ENCODE measurements at regions not wholly inside any gene's neighbourhood (a gene's known extent, or its start where the extent isn't known, plus 50 kb on each side); places are given as distances from the start of the nearest gene placed in this dataset.
"Not testable (repeated sequence)": the region's sequence is repeated elsewhere in the genome, so short reads cannot be mapped to it uniquely, and the experiment has no call there.

GRCh38 chr22:22069450-22070370 lies 87.1 kb upstream of the TOP3B start:
- no peak for DNase-seq (ENCODE audit: low spot score)
- in situ Hi-C loops (cut with HindIII; ENCODE audit: low sequenced_read_pairs), result no loop called here

- DNase-seq (ENCODE audit: low spot score), result no peak
- in situ Hi-C loops (cut with HindIII; ENCODE audit: low sequenced_read_pairs), result no loop called here
These were observed 86.1 kb upstream of the TOP3B start for GRCh38 chr22:22068657-22069056.

- in situ Hi-C loops (cut with HindIII; ENCODE audit: low sequenced_read_pairs), result no loop called here
These were observed 85.4 kb upstream of the TOP3B start for GRCh38 chr22:22068025-22068424.

GRCh38 chr22:22067192-22067591 lies 84.6 kb upstream of the TOP3B start:
- DNase-seq (ENCODE audit: low spot score), result no peak
- in situ Hi-C loops (cut with HindIII; ENCODE audit: low sequenced_read_pairs), result no loop called here

More at GRCh38 chr22:22068025-22068424, 85.4 kb upstream of the TOP3B start:
- no peak for DNase-seq (ENCODE audit: low spot score)

- no peak for DNase-seq (ENCODE audit: low spot score)
- in situ Hi-C loops (cut with HindIII; ENCODE audit: low sequenced_read_pairs), result no loop called here
These were observed 82.0 kb upstream of the TOP3B start for GRCh38 chr22:22064580-22064979.

GRCh38 chr22:22062306-22062793 lies 79.8 kb upstream of the TOP3B start:
- in situ Hi-C loops (cut with HindIII; ENCODE audit: low sequenced_read_pairs), result no loop called here
- no peak for DNase-seq (ENCODE audit: low spot score)

- in situ Hi-C loops (cut with HindIII; ENCODE audit: low sequenced_read_pairs), result no loop called here
- DNase-seq (ENCODE audit: low spot score), result peak; percentile 84
These were observed 78.8 kb upstream of the TOP3B start for GRCh38 chr22:22061085-22062077.

GRCh38 chr22:22060200-22061084 lies 77.9 kb upstream of the TOP3B start:
- in situ Hi-C loops (cut with HindIII; ENCODE audit: low sequenced_read_pairs), result no loop called here
- peak; percentile 28 for DNase-seq (ENCODE audit: low spot score)

GRCh38 chr22:22059291-22060002 lies 76.9 kb upstream of the TOP3B start:
- no peak for DNase-seq (ENCODE audit: low spot score)
- in situ Hi-C loops (cut with HindIII; ENCODE audit: low sequenced_read_pairs), result no loop called here

GRCh38 chr22:22058633-22059290 lies 76.2 kb upstream of the TOP3B start:
- DNase-seq (ENCODE audit: low spot score), result no peak
- in situ Hi-C loops (cut with HindIII; ENCODE audit: low sequenced_read_pairs), result no loop called here

- no peak for DNase-seq (ENCODE audit: low spot score)
- in situ Hi-C loops (cut with HindIII; ENCODE audit: low sequenced_read_pairs), result no loop called here
These were observed 75.2 kb upstream of the TOP3B start for GRCh38 chr22:22057617-22058378.

- DNase-seq (ENCODE audit: low spot score), result not testable (repeated sequence)
These were observed 74.4 kb upstream of the TOP3B start for GRCh38 chr22:22056809-22057594.

GRCh38 chr22:22052548-22053139 lies 70.1 kb upstream of the TOP3B start:
- DNase-seq (ENCODE audit: low spot score); in situ Hi-C loops (cut with HindIII; ENCODE audit: low sequenced_read_pairs): not testable (repeated sequence)

More at GRCh38 chr22:22056809-22057594, 74.4 kb upstream of the TOP3B start:
- in situ Hi-C loops (cut with HindIII; ENCODE audit: low sequenced_read_pairs), result not testable (repeated sequence)

GRCh38 chr22:22051032-22051431 lies 68.4 kb upstream of the TOP3B start:
- in situ Hi-C loops (cut with HindIII; ENCODE audit: low sequenced_read_pairs); DNase-seq (ENCODE audit: low spot score): not testable (repeated sequence)

- DNase-seq (ENCODE audit: low spot score), result no peak
- in situ Hi-C loops (cut with HindIII; ENCODE audit: low sequenced_read_pairs), result no loop called here
These were observed 67.7 kb upstream of the TOP3B start for GRCh38 chr22:22050141-22050775.

Data from G401 (cell line).